Right atrium auricular region (tissue), 2 donors: ENCODE measurements at regions not wholly inside any gene's neighbourhood (a gene's known extent, or its start where the extent isn't known, plus 50 kb on each side); places are given as distances from the start of the nearest gene placed in this dataset.

ENCODE experiments used
- DNase-seq: peaks from one replicate; pipeline ENCODE4 v3.0.0-alpha.2; 2019; ENCODE audit warnings: low spot score
- H3K27ac ChIP-seq, 2 donors: fragments of 200-600 bp; sonication (generic); 1 replicate in 1 of 2; 2 replicates in 1 of 2; pipeline ENCODE4 v1.5.1; 2016 to 2019
- H3K27me3 ChIP-seq, 2 donors: fragments of 200-600 bp; sonication (generic); one replicate each; pipeline versions ENCODE4 v1.5.1 to v1.6.0; 2017 to 2019
- H3K36me3 ChIP-seq: fragments of 200-600 bp; sonication (generic); one replicate; pipeline ENCODE4 v1.5.1; 2016
- H3K4me1 ChIP-seq, 2 donors: fragments of 200-600 bp; sonication (generic); one replicate each; pipeline versions ENCODE4 v1.5.1 to v1.6.0; 2017 to 2019
- H3K4me3 ChIP-seq, 2 donors: fragments of 200-600 bp; sonication (generic); 1 replicate in 1 of 2; 2 replicates in 1 of 2; pipeline ENCODE4 v1.5.1; 2017 to 2019; ENCODE audit warnings: mild to moderate bottlenecking in 1 of 2, moderate library complexity in 1 of 2
- H3K9me3 ChIP-seq, 2 donors: fragments of 200-600 bp; sonication (generic); one replicate each; pipeline ENCODE4 v1.5.1; 2019
- CTCF ChIP-seq, 2 donors: fragments of 200-600 bp; sonication (generic); IDR thresholded peaks; one replicate each; pipeline ENCODE4 v1.5.1; 2019; ENCODE audit warnings: antibody characterized with exemption in 2 of 2

GRCh38 chr10:119996944-119997343 lies 104.4 kb downstream of the SEC23IP start:
- no peak overlapping the region for H3K27ac ChIP-seq
- no peaks in the 10 kb centered on the region for H3K27me3 ChIP-seq
- H3K4me3 ChIP-seq, result no peak overlapping the region
- no peaks in the 10 kb centered on the region for H3K4me1 ChIP-seq
- no peaks in the 10 kb centered on the region for H3K36me3 ChIP-seq
- no peak for TF ChIP-seq CTCF (IDR thresholded peaks at IDR 0.05)
- DNase-seq, result no peak
- peaks cover 0 to 16% of the 10 kb centered on the region in 2 donors for H3K9me3 ChIP-seq

DNA sequence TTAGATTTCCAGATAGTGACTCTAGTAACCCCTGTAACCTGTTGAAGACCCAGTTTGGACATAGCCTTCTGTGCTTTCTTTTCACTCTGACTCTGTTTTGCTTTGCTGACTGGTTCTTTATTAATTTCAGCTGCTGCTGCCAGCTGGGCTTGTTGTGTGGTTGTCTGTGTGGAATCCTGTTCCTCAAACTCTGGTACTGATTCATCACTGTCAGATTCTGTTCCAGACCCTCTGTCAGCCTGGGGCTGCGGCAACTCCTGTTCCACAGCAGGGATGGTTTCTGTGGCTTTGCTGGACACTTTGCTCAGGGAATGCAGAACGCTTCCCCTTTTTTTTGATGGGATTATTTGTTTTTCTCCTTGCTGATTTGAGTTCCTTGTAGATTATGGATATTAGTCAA lies 104.9 kb downstream of the SEC23IP start:
- no peak for TF ChIP-seq CTCF (IDR thresholded peaks at IDR 0.05)
- no peak overlapping the region for H3K4me3 ChIP-seq
- H3K36me3 ChIP-seq, result no peaks in the 10 kb centered on the region
- H3K27ac ChIP-seq, result no peak overlapping the region
- peaks cover 0 to 16% of the 10 kb centered on the region in 2 donors for H3K9me3 ChIP-seq
- no peaks in the 10 kb centered on the region for H3K4me1 ChIP-seq
- DNase-seq, result no peak
- H3K27me3 ChIP-seq, result no peaks in the 10 kb centered on the region

- no peak for DNase-seq
- no peak overlapping the region for H3K4me3 ChIP-seq
- H3K36me3 ChIP-seq, result no peaks in the 10 kb centered on the region
- no peaks in the 10 kb centered on the region for H3K9me3 ChIP-seq
- H3K27me3 ChIP-seq, result no peaks in the 10 kb centered on the region
- no peaks in the 10 kb centered on the region for H3K4me1 ChIP-seq
- TF ChIP-seq CTCF (IDR thresholded peaks at IDR 0.05), result no peak
- H3K27ac ChIP-seq, result no peak overlapping the region
Measured at GRCh38 chr10:120002785-120003184, 110.3 kb downstream of the SEC23IP start.

DNA sequence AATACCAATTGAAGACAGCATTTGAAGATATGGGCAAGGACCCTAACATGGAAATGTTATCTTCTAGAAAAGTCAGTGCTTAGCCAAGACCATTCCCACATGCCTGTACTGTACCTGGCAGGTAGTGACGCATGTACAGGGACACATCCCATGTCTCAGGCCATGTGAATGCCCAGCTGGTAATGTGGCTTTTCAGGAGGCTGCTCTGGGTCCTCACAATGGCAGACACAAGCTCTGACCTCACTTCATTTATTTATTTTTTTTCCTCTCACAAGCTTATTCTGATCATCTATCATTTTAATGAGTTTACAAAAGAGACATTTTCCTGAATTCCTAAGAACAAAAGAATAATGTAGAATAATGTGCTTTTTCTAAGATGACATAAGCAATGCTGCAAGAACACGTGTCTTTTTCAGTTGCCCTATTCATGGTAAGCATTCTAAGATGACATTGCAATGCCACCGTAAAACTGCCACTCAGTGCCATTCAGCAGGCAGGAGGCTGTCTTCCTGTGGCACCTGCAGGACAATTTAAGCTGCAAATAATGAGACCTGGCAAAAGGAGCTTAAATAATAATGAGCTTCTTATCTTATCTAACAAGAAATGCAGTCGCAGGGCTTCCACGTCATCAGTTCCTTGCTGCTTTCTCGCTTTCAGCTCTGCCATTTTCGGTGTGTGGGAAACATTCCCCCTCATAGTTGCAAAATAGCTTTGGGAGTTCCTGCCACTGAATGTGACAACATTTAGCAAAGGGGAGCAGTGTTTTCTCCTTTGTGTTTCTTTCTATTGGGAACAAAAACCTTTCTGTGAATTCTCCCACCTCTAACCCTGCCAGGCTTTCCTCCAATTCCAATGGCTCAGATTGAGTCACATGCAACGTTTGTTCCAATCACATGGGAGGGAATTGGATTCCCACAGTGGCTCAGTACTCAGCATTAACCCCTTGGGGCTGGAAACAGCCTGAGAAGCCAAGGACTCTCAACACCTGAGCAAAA lies 113.0 kb downstream of the SEC23IP start:
- H3K27me3 ChIP-seq, result no peaks in the 10 kb centered on the region
- H3K27ac ChIP-seq, result no peak overlapping the region
- H3K4me3 ChIP-seq, result no peak overlapping the region
- no peaks in the 10 kb centered on the region for H3K4me1 ChIP-seq
- no peaks in the 10 kb centered on the region for H3K36me3 ChIP-seq
- DNase-seq, result no peak
- TF ChIP-seq CTCF (IDR thresholded peaks at IDR 0.05), result no peak
- no peaks in the 10 kb centered on the region for H3K9me3 ChIP-seq

DNA sequence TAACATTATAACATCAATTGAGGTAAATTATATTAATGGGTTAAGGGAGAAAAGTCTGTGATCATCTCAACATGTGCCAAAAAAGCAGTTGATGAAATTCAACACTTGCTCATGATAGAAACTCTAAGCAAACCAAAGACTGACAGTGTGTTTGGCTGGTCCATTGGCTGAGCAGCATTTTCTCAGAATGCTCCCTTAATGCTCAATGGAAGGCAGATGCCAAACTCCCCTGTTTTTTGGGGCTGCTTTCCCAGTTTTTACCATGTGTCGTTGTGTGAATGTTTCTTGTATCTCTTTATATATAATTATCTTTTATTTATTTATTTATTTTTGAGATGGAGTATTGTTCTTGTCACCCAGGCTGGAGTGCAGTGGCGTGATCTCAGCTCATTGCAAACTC lies 114.7 kb downstream of the SEC23IP start:
- no peak for TF ChIP-seq CTCF (IDR thresholded peaks at IDR 0.05)
- no peaks in the 10 kb centered on the region for H3K27me3 ChIP-seq
- no peak for DNase-seq

More for the DNA sequence above, 114.7 kb downstream of the SEC23IP start:
- Histone ChIP-seq H3K4me3 (no peak overlapping the region), H3K36me3 (no peaks in the 10 kb centered on the region), H3K4me1 (no peaks in the 10 kb centered on the region), H3K27ac (no peak overlapping the region), H3K9me3 (no peaks in the 10 kb centered on the region)
